Right lobe of liver (tissue), 6 donors: ENCODE measurements at regions not wholly inside any gene's neighbourhood (a gene's known extent, or its start where the extent isn't known, plus 50 kb on each side); places are given as distances from the start of the nearest gene placed in this dataset.

Source experiments
- ATAC-seq, 4 donors: fragments of 200-7000 bp; cut with Tn5 transposase; one replicate each; pipeline ENCODE4 v1.9.1; 2020; ENCODE audit warnings: mild to moderate bottlenecking in 4 of 4, moderate library complexity in 4 of 4
- DNase-seq, 3 donors: peaks; one replicate each; pipeline ENCODE4 v3.0.0-alpha.2; 2020
- H3K27ac ChIP-seq, 3 donors: fragments of 200-600 bp; one replicate each; pipeline ENCODE4 v1.8.0; 2022
- H3K27me3 ChIP-seq, 2 donors: fragments of 200-600 bp; one replicate each; pipeline ENCODE4 v1.8.0; 2022
- H3K36me3 ChIP-seq, 4 donors: fragments of 200-600 bp; sonication (generic) in 1 of 4; one replicate each; pipeline versions ENCODE4 v1.5.1 to v1.8.0; 2017 to 2022; ENCODE audit warnings: control low read depth in 1 of 4
- H3K4me1 ChIP-seq, 4 donors: fragments of 200-600 bp; sonication (generic) in 1 of 4; one replicate each; pipeline versions ENCODE4 v1.5.1 to v1.8.0; 2017 to 2022; ENCODE audit warnings: control low read depth in 1 of 4
- H3K4me3 ChIP-seq, 3 donors: fragments of 200-600 bp; one replicate each; pipeline ENCODE4 v1.8.0; 2022
- H3K9me3 ChIP-seq, 4 donors: fragments of 200-600 bp; sonication (generic) in 1 of 4; one replicate each; pipeline versions ENCODE4 v1.5.1 to v1.8.0; 2017 to 2022; ENCODE audit warnings: control low read depth in 1 of 4
- POLR2A ChIP-seq: fragments of 450-650 bp; IDR thresholded peaks from one replicate; pipeline ENCODE4 v1.6.1; 2017; ENCODE audit warnings: antibody characterized with exemption, mild to moderate bottlenecking
- WGBS: methylation state at CpG from one replicate; pipeline ENCODE4 v1.1.6; 2018; ENCODE audit warnings: low coverage, low lambda C conversion rate; ENCODE audit not compliant: insufficient coverage; ENCODE audit errors: missing lambda C conversion rate; 5-methylcytosine and 5-hydroxymethylcytosine counted together
- intact Hi-C, 2 donors: fragments of 100-400 bp; cut with DNase I; formaldehyde crosslinking; loops; one replicate each; pipeline versions ENCODE4 v1.11.2 to v1.14.1; 2022
- TF ChIP-seq, protein P1 (sequence below), 4 donors: fragments of 200-600 bp in 3 of 4; fragments of 450-650 bp in 1 of 4; IDR thresholded peaks; one replicate each; pipeline versions ENCODE4 v1.5.1 to v1.8.0; 2016 to 2022; ENCODE audit warnings: antibody characterized with exemption in 4 of 4, mild to moderate bottlenecking in 2 of 4
- donor health status: DM: no; HTN: yes; CAD: no.
- donor health status: DM: no; HTN: no; CAD: no.
- donor health status: DM: no; HTN: no; CAD: no.
- donor health status: DM: no; HTN: yes; CAD: no.
- donor health status: DM: no; HTN: yes; CAD: no.

DNA sequence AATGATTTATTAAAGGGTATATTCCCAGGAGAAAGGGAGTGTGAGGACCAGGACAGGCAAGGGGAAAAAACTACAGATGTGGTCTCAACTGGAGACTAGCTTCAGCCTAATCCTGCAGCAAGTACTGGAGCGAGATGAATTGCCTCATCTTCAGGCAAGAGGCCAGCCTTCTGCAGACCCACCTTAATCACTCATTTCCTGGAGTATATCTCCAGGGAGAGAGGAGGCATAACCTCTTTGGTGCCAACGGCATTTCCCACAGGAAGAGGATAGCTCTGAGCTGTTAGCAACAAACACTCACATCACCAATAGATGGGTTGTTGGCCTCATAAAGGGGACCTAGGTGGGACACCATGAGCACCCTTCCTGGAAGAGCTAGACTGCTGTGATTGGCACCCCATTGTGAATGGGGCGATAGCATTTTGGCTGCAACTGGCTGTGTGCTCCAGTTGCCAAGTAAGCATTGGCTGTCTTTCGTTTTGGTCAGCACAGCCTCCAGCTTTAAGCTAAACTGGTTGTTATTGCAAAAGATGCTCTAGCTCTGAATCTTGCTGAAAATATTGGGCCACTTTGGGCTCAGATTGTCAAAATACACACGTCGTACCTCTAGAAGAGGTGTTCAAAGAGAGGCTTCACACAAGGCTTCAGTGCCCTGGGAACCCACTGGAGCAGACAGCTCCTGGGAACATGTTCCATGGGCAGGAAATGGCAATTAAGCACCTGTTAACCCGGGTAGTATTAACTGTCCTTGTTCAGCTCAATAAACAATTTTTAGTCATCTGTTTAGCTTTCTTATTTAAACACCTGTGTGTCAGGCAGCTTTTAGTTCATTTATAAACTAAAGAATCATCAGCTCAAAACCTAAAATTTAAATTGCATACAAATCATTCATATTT, 314.8 kb upstream of the C1orf87 start:
- Histone ChIP-seq H3K9me3 (no peaks in the 10 kb centered on the region), H3K4me1 (no peaks in the 10 kb centered on the region), H3K4me3 (no peak overlapping the region), H3K36me3 (no peaks in the 10 kb centered on the region), H3K27ac (no peak overlapping the region), H3K27me3 (no peaks in the 10 kb centered on the region)
- ATAC-seq (no peak), DNase-seq (no peak)
- intact Hi-C loops = no loop called here
- no peak for TF ChIP-seq POLR2A
- TF ChIP-seq, protein P1, sequence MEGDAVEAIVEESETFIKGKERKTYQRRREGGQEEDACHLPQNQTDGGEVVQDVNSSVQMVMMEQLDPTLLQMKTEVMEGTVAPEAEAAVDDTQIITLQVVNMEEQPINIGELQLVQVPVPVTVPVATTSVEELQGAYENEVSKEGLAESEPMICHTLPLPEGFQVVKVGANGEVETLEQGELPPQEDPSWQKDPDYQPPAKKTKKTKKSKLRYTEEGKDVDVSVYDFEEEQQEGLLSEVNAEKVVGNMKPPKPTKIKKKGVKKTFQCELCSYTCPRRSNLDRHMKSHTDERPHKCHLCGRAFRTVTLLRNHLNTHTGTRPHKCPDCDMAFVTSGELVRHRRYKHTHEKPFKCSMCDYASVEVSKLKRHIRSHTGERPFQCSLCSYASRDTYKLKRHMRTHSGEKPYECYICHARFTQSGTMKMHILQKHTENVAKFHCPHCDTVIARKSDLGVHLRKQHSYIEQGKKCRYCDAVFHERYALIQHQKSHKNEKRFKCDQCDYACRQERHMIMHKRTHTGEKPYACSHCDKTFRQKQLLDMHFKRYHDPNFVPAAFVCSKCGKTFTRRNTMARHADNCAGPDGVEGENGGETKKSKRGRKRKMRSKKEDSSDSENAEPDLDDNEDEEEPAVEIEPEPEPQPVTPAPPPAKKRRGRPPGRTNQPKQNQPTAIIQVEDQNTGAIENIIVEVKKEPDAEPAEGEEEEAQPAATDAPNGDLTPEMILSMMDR (IDR thresholded peaks at IDR 0.05) = no peak
- WGBS = 46% methylated on average over 5 of the region's 7 CpGs

DNA sequence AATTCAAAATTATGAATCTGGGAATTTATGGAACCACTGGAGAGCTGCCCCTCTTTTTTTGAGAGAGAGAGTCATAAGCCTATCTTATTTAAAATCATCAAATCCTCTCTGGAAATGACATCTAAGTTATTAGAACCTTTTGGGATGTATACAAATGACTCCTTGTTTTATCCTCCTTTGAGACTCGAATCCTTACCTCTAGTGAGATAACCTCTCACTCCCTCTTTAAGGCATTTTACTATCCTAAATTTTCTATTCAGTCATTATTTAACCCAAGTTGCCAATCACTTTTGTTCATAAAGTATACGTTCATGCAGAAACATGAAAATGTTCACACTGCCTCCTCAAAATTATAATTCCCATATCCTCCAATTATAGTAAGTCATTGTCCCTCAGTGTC, 313.6 kb upstream of the C1orf87 start:
- 52% methylated on average over 2 of the region's 2 CpGs for WGBS

DNA sequence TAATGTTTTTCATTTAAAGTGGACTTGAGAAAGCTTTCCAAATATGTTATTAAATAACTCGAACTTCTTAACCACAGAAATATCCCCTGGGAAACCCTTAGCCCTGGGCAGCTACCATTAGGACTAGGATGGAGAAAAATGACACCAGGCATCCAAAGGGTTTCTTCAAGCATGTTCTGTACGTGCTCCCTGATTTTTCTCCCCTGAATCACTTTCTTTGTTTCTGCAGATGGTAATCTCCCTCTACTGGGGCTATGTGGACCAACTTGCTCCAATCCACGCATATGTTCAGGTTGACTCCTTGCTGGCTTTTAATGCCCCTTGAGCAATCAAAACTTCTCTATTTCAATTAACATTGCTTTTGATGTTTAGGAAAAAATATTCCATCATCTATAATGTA, 312.7 kb upstream of the C1orf87 start:
- Histone ChIP-seq H3K27ac (no peak overlapping the region), H3K4me3 (no peak overlapping the region), H3K4me1 (no peaks in the 10 kb centered on the region), H3K27me3 (no peaks in the 10 kb centered on the region), H3K36me3 (no peaks in the 10 kb centered on the region), H3K9me3 (no peaks in the 10 kb centered on the region)
- WGBS = 53% methylated on average over 3 of the region's 3 CpGs
- intact Hi-C loops = no loop called here
- DNase-seq = no peak
- ATAC-seq = no peak
- TF ChIP-seq POLR2A = no peak
- TF ChIP-seq, protein P1 (IDR thresholded peaks at IDR 0.05) = no peak

More for the DNA sequence above, 313.6 kb upstream of the C1orf87 start:
- Histone ChIP-seq H3K9me3 (no peaks in the 10 kb centered on the region), H3K4me1 (no peaks in the 10 kb centered on the region), H3K27ac (no peak overlapping the region), H3K27me3 (no peaks in the 10 kb centered on the region), H3K4me3 (no peak overlapping the region), H3K36me3 (no peaks in the 10 kb centered on the region)
- intact Hi-C loops = no loop called here
- DNase-seq (no peak), ATAC-seq (no peak)
- TF ChIP-seq, protein P1 (IDR thresholded peaks at IDR 0.05) = no peak

DNA sequence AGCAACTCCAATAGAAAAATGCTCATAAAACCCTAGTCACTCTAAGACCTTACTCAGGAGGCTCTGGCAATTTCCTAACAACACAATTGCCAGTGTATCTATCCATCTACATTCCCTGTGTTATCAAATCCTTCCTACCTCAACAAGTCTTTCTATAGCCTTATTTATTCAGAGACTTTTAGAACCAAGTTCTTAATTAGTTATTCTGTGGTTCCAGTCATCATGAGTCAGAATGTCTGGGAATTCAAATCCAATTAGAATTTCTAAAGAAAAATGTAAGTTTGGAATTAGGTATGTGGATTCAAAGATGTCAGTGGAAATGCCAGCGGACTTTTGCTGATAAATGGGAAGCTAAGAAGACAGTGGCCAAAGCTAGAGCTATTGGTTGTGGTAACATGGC, 302.6 kb upstream of the C1orf87 start:
- Histone ChIP-seq H3K4me1 (no peaks in the 10 kb centered on the region), H3K4me3 (no peak overlapping the region), H3K27me3 (no peaks in the 10 kb centered on the region), H3K36me3 (no peaks in the 10 kb centered on the region), H3K9me3 (no peaks in the 10 kb centered on the region), H3K27ac (no peak overlapping the region)
- DNase-seq = no peak
- intact Hi-C loops = no loop called here
- no peak for ATAC-seq
- WGBS = 83% methylated on average over 1 of the region's 1 CpG
- TF ChIP-seq POLR2A = no peak
- TF ChIP-seq, protein P1 (IDR thresholded peaks at IDR 0.05) = no peak
